ENCODE measurements at regions not wholly inside any gene's neighbourhood (a gene's known extent, or its start where the extent isn't known, plus 50 kb on each side); places are given as distances from the start of the nearest gene placed in this dataset.
"Not testable (repeated sequence)": the region's sequence is repeated elsewhere in the genome, so short reads cannot be mapped to it uniquely, and the experiment has no call there.

DNA sequence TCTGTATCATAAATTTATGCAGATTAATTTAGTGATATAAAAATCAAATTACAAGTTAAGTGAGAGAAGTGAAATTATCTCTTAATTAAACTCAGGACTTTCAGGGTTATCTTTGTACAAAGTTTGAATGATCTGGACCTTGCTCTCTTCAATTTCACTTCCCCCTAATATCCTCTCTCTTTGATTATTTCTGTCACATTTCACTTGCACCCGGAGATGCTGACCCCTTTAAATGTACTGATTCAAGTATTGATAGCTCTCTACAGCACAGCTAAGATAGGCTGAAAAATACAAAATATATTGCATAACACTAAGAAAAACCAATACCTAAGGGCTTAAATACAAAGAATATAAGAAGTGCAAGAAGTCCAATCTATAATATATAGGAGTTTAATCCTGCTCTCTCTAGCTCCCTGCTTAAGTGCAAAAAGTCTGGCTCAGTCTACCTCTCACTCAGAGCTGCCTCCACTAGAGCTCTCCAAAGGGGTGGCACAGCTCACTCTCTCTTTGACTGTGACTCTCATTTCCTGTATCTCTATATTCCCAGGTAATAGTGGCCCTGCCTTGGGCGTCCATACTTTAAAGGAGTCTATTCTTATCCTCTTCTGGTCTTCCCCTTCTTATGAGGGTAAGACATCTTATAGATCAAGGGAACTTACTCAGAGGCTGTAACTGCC, 588.4 kb downstream of the RFPL4B start:
- Mint-ChIP-seq H3K4me3 (no peak overlapping the region), H3K36me3 (ENCODE audit: insufficient read depth) (no peaks in the 10 kb centered on the region), H3K9me3 (no peaks in the 10 kb centered on the region), H3K27me3 (no peaks in the 10 kb centered on the region), H3K4me1 (no peaks in the 10 kb centered on the region), H3K27ac (ENCODE audit: low read depth) (no peak overlapping the region)
- ATAC-seq (replicated peaks; ENCODE audit: extremely low read depth, poor library complexity, severe bottlenecking), result no peak
- no peak for DNase-seq (ENCODE audit: low spot score in 2 of 2)

DNA sequence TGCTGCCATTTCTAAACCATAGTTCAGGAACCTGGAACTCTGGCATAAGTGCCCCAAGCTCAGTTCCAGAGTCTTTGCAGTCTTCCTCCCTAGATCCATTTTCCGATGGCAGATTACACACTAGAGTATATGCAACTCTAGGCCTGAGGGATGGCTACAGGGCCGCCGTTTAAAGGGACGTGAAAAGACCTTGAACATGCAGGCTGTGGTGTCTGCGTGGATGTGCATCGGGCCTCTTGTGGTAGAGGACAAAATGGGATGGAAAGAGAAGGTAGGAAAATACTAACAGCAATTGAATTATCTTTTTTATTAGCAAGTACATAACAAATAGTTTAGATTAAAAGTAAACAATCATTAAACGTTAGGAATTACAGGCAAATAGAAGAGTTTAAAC, 588.9 kb downstream of the RFPL4B start:
- Mint-ChIP-seq H3K9me3 (no peaks in the 10 kb centered on the region), H3K27me3 (no peaks in the 10 kb centered on the region), H3K27ac (ENCODE audit: low read depth) (no peak overlapping the region), H3K4me3 (no peak overlapping the region), H3K4me1 (no peaks in the 10 kb centered on the region), H3K36me3 (ENCODE audit: insufficient read depth) (no peaks in the 10 kb centered on the region)
- ATAC-seq (replicated peaks; ENCODE audit: extremely low read depth, poor library complexity, severe bottlenecking) (no peak), DNase-seq (ENCODE audit: low spot score in 2 of 2) (no peak)

DNA sequence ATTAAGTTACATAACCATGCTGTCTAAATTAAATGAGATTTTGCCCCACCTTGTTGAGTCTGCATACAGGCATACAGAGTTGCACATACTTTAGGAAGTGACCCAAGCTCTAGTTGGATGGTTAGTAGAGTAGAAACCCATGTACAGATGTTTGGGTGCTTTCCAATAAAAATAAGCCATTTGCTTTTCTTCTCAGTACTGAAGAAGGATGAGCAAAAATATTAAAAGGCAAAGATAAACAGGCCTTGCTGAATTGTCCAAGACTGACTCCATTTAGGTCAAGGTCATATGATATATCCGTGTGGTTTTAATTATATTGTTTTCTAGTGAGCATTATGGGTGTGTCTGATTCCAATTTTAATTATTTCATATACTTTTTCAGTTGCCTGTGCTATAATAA, 589.4 kb downstream of the RFPL4B start:
- no peak overlapping the region for H3K27ac Mint-ChIP-seq (ENCODE audit: low read depth)
- no peak overlapping the region for H3K4me3 Mint-ChIP-seq
- DNase-seq (ENCODE audit: low spot score in 2 of 2) (no peak), ATAC-seq (replicated peaks; ENCODE audit: extremely low read depth, poor library complexity, severe bottlenecking) (no peak)
- no peaks in the 10 kb centered on the region for H3K9me3 Mint-ChIP-seq
- H3K4me1 Mint-ChIP-seq, result no peaks in the 10 kb centered on the region
- no peaks in the 10 kb centered on the region for H3K27me3 Mint-ChIP-seq
- H3K36me3 Mint-ChIP-seq (ENCODE audit: insufficient read depth), result no peaks in the 10 kb centered on the region

DNA sequence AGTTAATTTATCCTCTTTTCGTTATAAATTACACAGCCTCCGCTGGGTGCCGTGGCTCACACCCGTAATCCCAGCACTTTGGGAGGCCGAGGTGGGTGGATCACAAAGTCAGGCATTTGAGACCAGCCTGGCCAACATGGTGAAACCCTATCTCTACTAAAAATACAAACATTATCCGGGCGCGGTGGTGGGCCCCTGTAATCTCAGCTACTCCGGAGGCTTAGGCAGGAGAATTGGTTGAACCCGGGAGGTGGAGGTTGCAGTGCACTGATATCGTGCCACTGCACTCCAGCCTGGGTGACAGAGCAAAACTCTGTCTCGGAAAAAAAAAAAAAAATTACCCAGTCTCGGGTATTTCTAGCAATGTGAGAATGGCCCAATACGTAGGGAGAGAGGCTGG, 590.6 kb downstream of the RFPL4B start:
- not testable (repeated sequence) for ATAC-seq (replicated peaks; ENCODE audit: extremely low read depth, poor library complexity, severe bottlenecking); H3K4me3 Mint-ChIP-seq; DNase-seq (ENCODE audit: low spot score in 2 of 2); H3K9me3 Mint-ChIP-seq; H3K27ac Mint-ChIP-seq (ENCODE audit: low read depth); H3K27me3 Mint-ChIP-seq; H3K36me3 Mint-ChIP-seq (ENCODE audit: insufficient read depth); H3K4me1 Mint-ChIP-seq

DNA sequence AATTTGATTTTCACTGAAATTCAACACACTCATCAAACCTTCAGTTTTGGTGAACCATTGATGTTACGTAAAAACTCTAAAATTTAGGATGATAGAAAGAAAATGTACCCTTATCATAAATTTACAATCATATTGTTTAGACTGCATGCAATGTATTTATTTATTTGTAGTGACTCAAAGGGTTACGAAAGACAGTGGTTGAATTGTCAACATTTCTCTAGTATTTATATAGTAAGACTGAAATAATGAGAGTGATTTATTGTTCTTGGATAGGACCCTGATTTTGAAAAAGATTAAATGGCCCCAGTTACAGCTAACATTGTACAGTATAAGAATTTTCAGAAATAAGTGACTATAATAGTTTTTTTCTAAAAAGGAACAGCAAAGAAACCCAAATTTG, 591.5 kb downstream of the RFPL4B start:
- H3K27me3 Mint-ChIP-seq, result no peaks in the 10 kb centered on the region
- H3K4me1 Mint-ChIP-seq, result no peaks in the 10 kb centered on the region
- ATAC-seq (replicated peaks; ENCODE audit: extremely low read depth, poor library complexity, severe bottlenecking) (no peak), DNase-seq (ENCODE audit: low spot score in 2 of 2) (no peak)
- no peaks in the 10 kb centered on the region for H3K9me3 Mint-ChIP-seq
- no peak overlapping the region for H3K27ac Mint-ChIP-seq (ENCODE audit: low read depth)
- H3K4me3 Mint-ChIP-seq, result no peak overlapping the region
- H3K36me3 Mint-ChIP-seq (ENCODE audit: insufficient read depth), result no peaks in the 10 kb centered on the region

DNA sequence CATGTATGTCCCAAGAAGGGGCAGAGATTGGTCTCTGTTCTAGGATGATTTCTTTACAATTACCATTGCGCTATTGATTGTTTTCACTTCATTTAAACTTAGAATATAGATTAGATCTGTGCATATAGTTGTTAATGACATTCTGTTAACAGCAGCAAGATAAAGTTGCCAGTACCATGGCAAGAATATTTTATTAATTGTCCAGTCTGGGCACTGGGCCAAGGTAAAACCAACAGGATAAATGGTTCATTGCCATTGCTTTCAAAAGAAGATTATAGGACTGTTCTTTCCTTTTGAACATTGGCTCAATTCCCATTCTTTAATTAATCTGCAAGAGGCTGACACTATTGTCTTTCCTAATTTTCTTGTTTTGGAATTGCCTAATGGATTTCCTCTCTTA, 592.4 kb downstream of the RFPL4B start:
- ATAC-seq (replicated peaks; ENCODE audit: extremely low read depth, poor library complexity, severe bottlenecking) (no peak), DNase-seq (ENCODE audit: low spot score in 2 of 2) (no peak)
- Mint-ChIP-seq H3K9me3 (peaks cover 2% of the 10 kb centered on the region), H3K4me1 (no peaks in the 10 kb centered on the region), H3K27ac (ENCODE audit: low read depth) (no peak overlapping the region), H3K36me3 (ENCODE audit: insufficient read depth) (no peaks in the 10 kb centered on the region), H3K4me3 (no peak overlapping the region), H3K27me3 (no peaks in the 10 kb centered on the region)

DNA sequence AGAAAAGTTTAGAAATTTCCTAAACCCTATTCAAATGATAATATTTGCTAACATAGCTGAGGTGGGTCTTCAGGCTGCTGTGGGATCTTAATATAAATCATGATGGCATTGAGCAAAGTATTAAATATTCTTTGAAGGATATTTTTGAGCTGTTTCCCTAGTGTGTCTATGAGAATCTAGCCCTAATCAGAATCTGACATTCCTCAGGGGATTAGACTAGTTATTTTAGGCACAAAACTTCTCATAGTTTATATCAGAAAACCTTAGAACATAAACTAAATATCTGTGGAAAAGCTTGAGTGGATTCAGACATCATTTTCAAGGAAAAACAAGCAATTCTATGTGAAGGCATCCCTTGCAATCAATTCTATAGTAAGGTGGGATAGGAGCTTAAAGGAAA, 594.5 kb downstream of the RFPL4B start:
- ATAC-seq (replicated peaks; ENCODE audit: extremely low read depth, poor library complexity, severe bottlenecking) (no peak), DNase-seq (ENCODE audit: low spot score in 2 of 2) (no peak)
- Mint-ChIP-seq H3K9me3 (peaks cover 5% of the 10 kb centered on the region), H3K27me3 (no peaks in the 10 kb centered on the region), H3K4me3 (no peak overlapping the region), H3K36me3 (ENCODE audit: insufficient read depth) (no peaks in the 10 kb centered on the region), H3K27ac (ENCODE audit: low read depth) (no peak overlapping the region), H3K4me1 (no peaks in the 10 kb centered on the region)

DNA sequence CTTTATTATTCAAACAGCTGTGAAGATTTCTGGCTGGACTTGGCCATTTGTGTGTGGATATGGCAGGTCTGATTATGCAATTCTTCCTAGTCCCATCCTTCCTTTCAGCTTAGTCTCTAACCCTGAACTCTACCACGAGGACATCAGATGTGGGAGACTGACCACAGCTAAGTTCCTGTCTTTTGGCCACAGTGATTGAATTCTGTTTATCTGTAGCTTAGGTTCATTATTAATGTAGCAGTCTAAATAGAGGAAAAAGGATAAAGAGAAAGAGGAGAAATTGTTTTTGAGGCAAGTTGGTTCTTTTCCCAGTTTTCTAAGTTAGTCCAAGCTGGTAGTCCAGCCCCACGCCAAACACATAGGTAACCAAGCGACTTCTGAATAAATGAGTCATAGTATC, 598.9 kb downstream of the RFPL4B start:
- H3K27ac Mint-ChIP-seq (ENCODE audit: low read depth), result no peak overlapping the region
- no peaks in the 10 kb centered on the region for H3K4me1 Mint-ChIP-seq
- peaks cover 5% of the 10 kb centered on the region for H3K9me3 Mint-ChIP-seq
- ATAC-seq (replicated peaks; ENCODE audit: extremely low read depth, poor library complexity, severe bottlenecking) (no peak), DNase-seq (ENCODE audit: low spot score in 2 of 2) (no peak)
- no peaks in the 10 kb centered on the region for H3K27me3 Mint-ChIP-seq
- H3K36me3 Mint-ChIP-seq (ENCODE audit: insufficient read depth), result no peaks in the 10 kb centered on the region
- no peak overlapping the region for H3K4me3 Mint-ChIP-seq

DNA sequence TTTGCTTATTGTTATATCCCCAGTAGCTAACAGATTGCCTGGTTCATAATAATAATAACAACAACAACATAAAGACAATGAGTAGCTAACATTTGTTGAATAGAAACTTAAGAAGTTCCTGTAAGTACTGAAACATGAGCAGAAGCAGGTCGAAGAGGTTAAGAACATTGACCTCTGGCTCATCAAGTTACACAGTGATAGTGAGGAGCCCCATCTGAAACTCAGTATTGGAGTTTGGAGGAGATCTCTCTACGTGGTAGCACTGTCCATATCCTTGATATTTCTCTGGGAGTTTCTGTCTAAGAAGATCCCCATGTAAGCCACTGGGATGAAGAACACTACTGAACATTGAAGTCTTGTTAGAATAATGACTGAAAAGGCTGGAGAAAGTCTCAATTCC, 600.4 kb downstream of the RFPL4B start:
- Mint-ChIP-seq H3K36me3 (ENCODE audit: insufficient read depth) (no peaks in the 10 kb centered on the region), H3K4me3 (no peak overlapping the region), H3K27ac (ENCODE audit: low read depth) (no peak overlapping the region), H3K27me3 (no peaks in the 10 kb centered on the region), H3K4me1 (no peaks in the 10 kb centered on the region), H3K9me3 (peaks cover 5% of the 10 kb centered on the region)
- DNase-seq (ENCODE audit: low spot score in 2 of 2) (no peak), ATAC-seq (replicated peaks; ENCODE audit: extremely low read depth, poor library complexity, severe bottlenecking) (no peak)

DNA sequence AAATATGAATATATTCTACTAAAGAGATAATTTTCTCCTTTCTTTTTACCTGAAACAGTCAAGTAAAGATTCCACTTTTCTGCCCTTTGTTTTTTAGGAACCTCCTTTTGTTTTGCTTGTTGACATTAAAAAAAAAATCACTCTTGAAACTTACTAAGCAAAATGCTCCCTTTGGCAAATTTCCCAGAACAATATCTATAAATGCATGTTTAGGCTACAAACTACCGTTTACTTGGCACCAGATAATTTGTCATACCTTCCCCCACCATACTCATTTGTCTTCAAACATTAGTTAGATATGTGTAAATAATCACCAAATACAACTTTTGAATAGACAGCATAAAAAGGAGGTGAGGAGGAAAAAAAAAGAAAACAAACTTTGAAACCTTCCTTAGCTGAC, 604.7 kb downstream of the RFPL4B start:
- no peaks in the 10 kb centered on the region for H3K4me1 Mint-ChIP-seq
- no peak overlapping the region for H3K4me3 Mint-ChIP-seq
- DNase-seq (ENCODE audit: low spot score in 2 of 2), result no peak
- ATAC-seq (replicated peaks; ENCODE audit: extremely low read depth, poor library complexity, severe bottlenecking), result no peak
- H3K27me3 Mint-ChIP-seq, result no peaks in the 10 kb centered on the region
- H3K36me3 Mint-ChIP-seq (ENCODE audit: insufficient read depth), result no peaks in the 10 kb centered on the region
- peaks cover 12% of the 10 kb centered on the region for H3K9me3 Mint-ChIP-seq
- no peak overlapping the region for H3K27ac Mint-ChIP-seq (ENCODE audit: low read depth)

DNA sequence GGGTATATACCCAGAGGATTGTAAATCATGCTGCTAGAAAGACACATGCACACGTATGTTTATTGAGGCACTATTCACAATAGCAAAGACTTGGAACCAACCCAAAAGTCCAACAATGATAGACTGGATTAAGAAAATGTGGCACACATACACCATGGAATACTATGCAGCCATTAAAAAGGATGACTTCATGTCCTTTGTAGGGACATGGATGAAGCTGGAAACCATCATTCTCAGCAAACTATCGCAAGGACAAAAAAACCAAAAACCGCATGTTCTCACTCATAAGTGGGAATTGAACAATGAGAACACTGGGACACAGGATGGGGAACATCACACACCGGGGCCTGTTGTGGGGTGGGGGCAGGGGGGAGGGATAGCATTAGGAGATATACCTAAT, 608.6 kb downstream of the RFPL4B start:
- not testable (repeated sequence) for H3K27ac Mint-ChIP-seq (ENCODE audit: low read depth); ATAC-seq (replicated peaks; ENCODE audit: extremely low read depth, poor library complexity, severe bottlenecking); H3K4me3 Mint-ChIP-seq; H3K36me3 Mint-ChIP-seq (ENCODE audit: insufficient read depth); H3K27me3 Mint-ChIP-seq; H3K4me1 Mint-ChIP-seq; DNase-seq (ENCODE audit: low spot score in 2 of 2)
- H3K9me3 Mint-ChIP-seq, result peaks cover 23% of the 10 kb centered on the region

DNA sequence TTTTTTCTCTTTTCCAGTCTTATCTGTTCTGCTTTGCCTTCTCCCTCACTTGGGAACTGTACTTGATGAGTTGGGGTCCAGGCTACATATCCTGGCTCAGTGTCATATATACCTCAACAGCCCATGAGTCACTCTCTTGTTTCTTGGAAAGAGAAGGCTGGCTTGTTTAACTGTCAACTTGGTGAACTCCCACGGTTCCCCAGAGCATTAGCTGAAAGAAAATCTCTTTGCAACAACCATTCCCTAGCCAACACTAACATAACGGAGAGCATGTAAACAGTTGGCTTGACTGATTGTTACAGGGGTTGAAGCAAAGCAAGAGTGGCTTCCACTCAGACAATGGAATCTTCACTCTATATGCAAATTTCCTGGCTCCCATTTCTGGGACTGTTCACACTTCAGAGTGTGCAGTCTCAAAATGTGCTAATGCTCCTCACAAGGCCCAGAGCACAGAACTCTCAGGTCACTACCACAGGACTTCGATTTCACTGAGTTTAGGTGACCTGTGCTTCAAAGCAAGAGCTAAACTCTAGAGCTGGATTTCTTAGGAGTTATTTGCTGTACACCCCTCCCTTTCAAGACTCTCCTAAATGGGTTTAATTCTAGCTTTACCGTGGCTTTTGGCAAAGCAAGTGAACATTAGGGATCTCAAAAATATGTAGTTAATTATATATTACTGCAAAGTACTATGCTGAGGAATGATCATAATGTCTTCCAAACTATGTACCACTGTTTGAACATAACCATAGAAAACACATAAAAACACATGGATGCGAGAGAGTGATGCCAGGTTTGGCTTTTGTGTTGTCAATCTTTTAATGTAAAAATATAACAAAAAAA, 609.8 kb downstream of the RFPL4B start:
- no peaks in the 10 kb centered on the region for H3K36me3 Mint-ChIP-seq (ENCODE audit: insufficient read depth)
- H3K27me3 Mint-ChIP-seq, result no peaks in the 10 kb centered on the region
- ATAC-seq (replicated peaks; ENCODE audit: extremely low read depth, poor library complexity, severe bottlenecking) (no peak), DNase-seq (ENCODE audit: low spot score in 2 of 2) (no peak)
- no peak overlapping the region for H3K27ac Mint-ChIP-seq (ENCODE audit: low read depth)
- peaks cover 30% of the 10 kb centered on the region for H3K9me3 Mint-ChIP-seq
- H3K4me3 Mint-ChIP-seq, result no peak overlapping the region
- no peaks in the 10 kb centered on the region for H3K4me1 Mint-ChIP-seq

DNA sequence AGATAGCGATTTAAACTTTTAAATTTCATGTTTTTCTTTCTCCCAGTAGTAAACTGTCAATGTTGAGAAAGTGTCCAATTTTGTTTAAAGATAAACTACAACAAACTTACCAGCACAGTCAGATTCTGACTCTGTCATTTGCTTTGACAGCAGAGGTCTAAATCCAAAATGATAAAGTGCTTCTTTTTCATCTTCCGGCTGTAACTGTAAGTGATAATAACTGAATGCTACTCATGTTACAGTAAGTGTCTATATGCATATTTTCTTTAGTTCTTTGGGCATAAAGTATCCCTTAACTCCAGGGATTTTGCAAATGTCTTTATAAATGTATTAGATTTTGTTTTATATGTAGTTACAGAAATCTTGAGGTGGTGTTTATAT, 610.4 kb downstream of the RFPL4B start:
- H3K27me3 Mint-ChIP-seq, result no peaks in the 10 kb centered on the region
- H3K27ac Mint-ChIP-seq (ENCODE audit: low read depth), result no peak overlapping the region
- ATAC-seq (replicated peaks; ENCODE audit: extremely low read depth, poor library complexity, severe bottlenecking) (no peak), DNase-seq (ENCODE audit: low spot score in 2 of 2) (no peak)
- H3K9me3 Mint-ChIP-seq, result peaks cover 36% of the 10 kb centered on the region
- H3K4me3 Mint-ChIP-seq, result no peak overlapping the region
- no peaks in the 10 kb centered on the region for H3K36me3 Mint-ChIP-seq (ENCODE audit: insufficient read depth)
- H3K4me1 Mint-ChIP-seq, result no peaks in the 10 kb centered on the region

All from central memory CD8-positive, alpha-beta T cell (primary cell).